PC-3 (cell line): ENCODE measurements at regions not wholly inside any gene's neighbourhood (a gene's known extent, or its start where the extent isn't known, plus 50 kb on each side); places are given as distances from the start of the nearest gene placed in this dataset.

Source experiments
- ATAC-seq: fragments of 200-7000 bp; cut with Tn5 transposase; 2 replicates; pipeline ENCODE4 v1.9.1; 2020; ENCODE audit warnings: mild to moderate bottlenecking, moderate library complexity
- BruUV-seq: library from RNA; stranded (reverse); fragments of 400-500 nt; replicated peaks from 2 replicates; lab custom pipeline; 2021; lab: Mats Ljungman, UMichigan
- CTCF ChIA-PET: fragments of 300-600 bp; sonication (Branson Sonifier 250); formaldehyde crosslinking; loops from one replicate; lab custom pipeline; 2022; ENCODE audit warnings: antibody characterized with exemption; lab: Charles Lee
- POLR2A ChIA-PET: fragments of 300-600 bp; sonication (Branson Sonifier 250); formaldehyde crosslinking; loops from one replicate; lab custom pipeline; 2022; ENCODE audit warnings: antibody characterized with exemption; ENCODE audit not compliant: unreplicated experiment; lab: Charles Lee
- DNase-seq: peaks from one replicate; pipeline ENCODE4 v3.0.0-alpha.2; 2015
- H2AFZ ChIP-seq: fragments of 300-600 bp; sonication (generic); 2 replicates; pipeline ENCODE4 v1.6.0; 2016; ENCODE audit warnings: antibody characterized with exemption, low read length
- H3F3A ChIP-seq: fragments of 300-600 bp; sonication (generic); one replicate; pipeline ENCODE4 v1.6.0; 2017; ENCODE audit warnings: antibody characterized with exemption, low read length, control low read depth, mild to moderate bottlenecking; ENCODE audit not compliant: unreplicated experiment
- H3K27ac ChIP-seq: fragments of 300-600 bp; sonication (generic); 2 replicates; pipeline ENCODE4 v1.5.1; 2016; ENCODE audit warnings: mild to moderate bottlenecking, low read length
- H3K27me3 ChIP-seq: fragments of 300-600 bp; sonication (generic); 2 replicates; pipeline ENCODE4 v1.6.1; 2016; ENCODE audit warnings: low read length, mixed read lengths
- H3K36me3 ChIP-seq: fragments of 300-600 bp; sonication (generic); 2 replicates; pipeline ENCODE4 v1.6.1; 2016; ENCODE audit warnings: low read depth, mixed run types, low read length, mixed read lengths
- H3K4me1 ChIP-seq: fragments of 300-600 bp; sonication (generic); 2 replicates; pipeline ENCODE4 v1.5.1; 2016; ENCODE audit warnings: low read length; ENCODE audit not compliant: insufficient read depth
- H3K4me2 ChIP-seq: fragments of 300-600 bp; sonication (generic); 2 replicates; pipeline ENCODE4 v1.6.0; 2016; ENCODE audit warnings: low read length
- H3K4me3 ChIP-seq: fragments of 300-600 bp; sonication (generic); 2 replicates; pipeline ENCODE4 v1.5.1; 2016; ENCODE audit warnings: mild to moderate bottlenecking, low read length, mixed read lengths
- H3K79me2 ChIP-seq: fragments of 300-600 bp; sonication (generic); 2 replicates; pipeline ENCODE4 v1.6.1; 2017; ENCODE audit warnings: low read length, mixed read lengths
- H3K9ac ChIP-seq: fragments of 300-600 bp; sonication (generic); 2 replicates; pipeline ENCODE4 v1.6.0; 2016; ENCODE audit warnings: mild to moderate bottlenecking, low read length
- H3K9me2 ChIP-seq: fragments of 300-600 bp; sonication (generic); replicated peaks from 2 replicates; pipeline ENCODE4 v1.6.1; 2016; ENCODE audit warnings: mixed run types, low read length, mixed read lengths
- H3K9me3 ChIP-seq: fragments of 300-600 bp; sonication (generic); 2 replicates; pipeline ENCODE4 v1.6.1; 2016; ENCODE audit warnings: low read length, mixed read lengths
- H4K20me1 ChIP-seq: fragments of 300-600 bp; sonication (generic); 2 replicates; pipeline ENCODE4 v1.6.1; 2016; ENCODE audit warnings: low read length, mixed read lengths
- CTCF ChIP-seq: fragments of 300-600 bp; sonication (generic); conservative IDR thresholded peaks from 2 replicates; pipeline ENCODE4 v1.5.1; 2017; ENCODE audit warnings: antibody characterized with exemption, low read depth, mild to moderate bottlenecking, low read length
- EZH2 ChIP-seq: fragments of 300-600 bp; sonication (generic); IDR thresholded peaks from one replicate; pipeline ENCODE4 v1.6.1; 2017; ENCODE audit warnings: antibody characterized with exemption, mild to moderate bottlenecking, low read length; ENCODE audit not compliant: unreplicated experiment
- EZH2phosphoT487 ChIP-seq: fragments of 300-600 bp; sonication (generic); IDR thresholded peaks from 2 replicates; pipeline ENCODE4 v1.6.1; 2018; ENCODE audit warnings: mild to moderate bottlenecking, antibody characterized with exemption, low read length, borderline replicate concordance
- intact Hi-C: fragments of 100-400 bp; cut with micrococcal nuclease; formaldehyde crosslinking; loops from 2 replicates; pipeline ENCODE4 v1.9.0; 2023

DNA sequence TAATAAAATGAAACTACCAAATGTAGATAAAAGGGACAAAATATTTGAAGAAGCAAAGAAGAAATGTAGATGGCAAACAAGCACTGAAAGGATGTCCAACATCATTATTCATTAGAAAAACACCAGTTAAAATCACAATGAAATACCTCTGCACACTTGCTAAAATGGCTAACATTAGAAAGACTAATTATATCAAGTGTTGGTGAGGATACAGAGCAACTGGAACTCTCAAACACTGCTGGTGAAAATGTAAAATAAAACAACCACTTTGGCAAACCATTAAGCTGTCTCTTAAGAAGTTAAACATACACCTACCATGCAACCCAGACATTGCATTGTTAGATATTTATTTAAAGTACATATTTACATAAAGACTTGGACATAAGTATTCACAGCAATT is 138.6 kb upstream of the FGGY start:
- CTCF ChIA-PET, result no interaction called here

DNA sequence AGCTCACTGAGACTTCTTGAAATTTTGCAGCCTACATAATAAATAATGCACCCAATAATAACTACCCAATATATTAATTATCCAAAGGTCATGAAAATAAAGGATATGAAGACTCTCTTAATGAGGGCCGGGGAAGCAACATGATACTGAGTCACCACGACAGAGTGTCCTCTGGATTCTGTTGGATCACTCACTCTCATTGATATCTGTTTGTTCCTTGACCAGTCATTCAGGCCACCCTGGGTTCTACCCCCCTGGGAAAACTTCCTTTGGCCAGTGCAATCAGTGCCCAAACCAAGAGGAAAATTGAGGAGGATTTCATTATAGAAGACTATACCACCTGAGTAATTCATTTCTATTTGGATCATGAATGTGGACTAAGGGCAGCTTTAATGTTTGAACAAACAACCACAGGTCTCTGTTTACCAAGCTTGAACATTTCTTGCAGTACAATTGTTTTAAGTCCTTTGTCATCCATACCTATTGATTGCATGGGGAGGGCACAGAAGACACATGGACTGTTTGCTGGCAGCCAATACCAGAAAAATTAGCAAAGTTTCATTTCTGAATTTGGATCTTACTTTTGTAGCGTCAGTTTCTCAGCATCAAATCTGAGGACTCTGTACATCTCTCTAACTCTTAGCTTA is 137.2 kb upstream of the FGGY start:
- H4K20me1 ChIP-seq, result no peaks in the 10 kb centered on the region
- 0 out of 2 replicates have a peak, but pooled peaks cover 4% of the 10 kb centered on the region for H3K36me3 ChIP-seq
- BruUV-seq, result no TSS peak
- intact Hi-C loops, result no loop called here
- no peaks in the 10 kb centered on the region for H3K27me3 ChIP-seq
- POLR2A ChIA-PET, result no interaction called here
- ATAC-seq, result peak; percentile 18; the same call in 1 of the 2 replicates
- no peaks in the 10 kb centered on the region for H3K4me1 ChIP-seq
- CTCF ChIA-PET, result no interaction called here
- H3K9ac ChIP-seq, result no peak overlapping the region
- H3K9me3 ChIP-seq, result 0 out of 2 replicates have a peak, but pooled peaks cover 8% of the 10 kb centered on the region
- no peak overlapping the region for H3K27ac ChIP-seq
- H3K4me2 ChIP-seq, result no peak overlapping the region
- TF ChIP-seq CTCF, result no peak
- no peak for TF ChIP-seq EZH2phosphoT487
- TF ChIP-seq EZH2, result no peak
- no peak overlapping the region for H3K4me3 ChIP-seq
- DNase-seq, result no peak
- no peaks in the 10 kb centered on the region for H3K9me2 ChIP-seq
- no peaks in the 10 kb centered on the region for H3F3A ChIP-seq
- H2AFZ ChIP-seq, result no peak overlapping the region
- H3K79me2 ChIP-seq, result no peaks in the 10 kb centered on the region

More for the DNA sequence above, 138.6 kb upstream of the FGGY start:
- POLR2A ChIA-PET, result no interaction called here
- H3K4me2 ChIP-seq, result no peak overlapping the region
- no peak overlapping the region for H3K9ac ChIP-seq
- no peak overlapping the region for H2AFZ ChIP-seq
- BruUV-seq, result no TSS peak
- no peaks in the 10 kb centered on the region for H3K79me2 ChIP-seq
- H3K4me3 ChIP-seq, result no peak overlapping the region
- no peaks in the 10 kb centered on the region for H4K20me1 ChIP-seq
- H3K27ac ChIP-seq, result no peak overlapping the region
- H3K27me3 ChIP-seq, result no peaks in the 10 kb centered on the region
- no peak for TF ChIP-seq EZH2
- no peak for TF ChIP-seq EZH2phosphoT487
- no peak for TF ChIP-seq CTCF
- 0 out of 2 replicates have a peak, but pooled peaks cover 4% of the 10 kb centered on the region for H3K36me3 ChIP-seq
- no peaks in the 10 kb centered on the region for H3F3A ChIP-seq
- no peak for DNase-seq
- no peaks in the 10 kb centered on the region for H3K4me1 ChIP-seq
- H3K9me2 ChIP-seq, result no peaks in the 10 kb centered on the region
- intact Hi-C loops, result no loop called here
- 0 out of 2 replicates have a peak, but pooled peaks cover 8% of the 10 kb centered on the region for H3K9me3 ChIP-seq
- ATAC-seq, result no peak

GRCh38 chr1:59161136-59161535 is 135.8 kb upstream of the FGGY start:
- Histone ChIP-seq H3K4me2 (no peak overlapping the region), H3K9me3 (0 out of 2 replicates have a peak, but pooled peaks cover 8% of the 10 kb centered on the region), H3K27ac (no peak overlapping the region), H3K9ac (no peak overlapping the region), H4K20me1 (no peaks in the 10 kb centered on the region), H3K79me2 (no peaks in the 10 kb centered on the region), H3F3A (no peaks in the 10 kb centered on the region), H3K4me3 (no peak overlapping the region), H3K36me3 (0 out of 2 replicates have a peak, but pooled peaks cover 4% of the 10 kb centered on the region), H2AFZ (no peak overlapping the region), H3K27me3 (no peaks in the 10 kb centered on the region), H3K9me2 (no peaks in the 10 kb centered on the region), H3K4me1 (no peaks in the 10 kb centered on the region)
- TF ChIP-seq EZH2 (no peak), EZH2phosphoT487 (no peak), CTCF (no peak)
- ChIA-PET POLR2A (no interaction called here), CTCF (no interaction called here)
- intact Hi-C loops, result no loop called here
- ATAC-seq, result no peak
- no TSS peak for BruUV-seq
- no peak for DNase-seq
